ENCODE measurements at regions not wholly inside any gene's neighbourhood (a gene's known extent, or its start where the extent isn't known, plus 50 kb on each side); places are given as distances from the start of the nearest gene placed in this dataset.
"Not testable (repeated sequence)": the region's sequence is repeated elsewhere in the genome, so short reads cannot be mapped to it uniquely, and the experiment has no call there.

GRCh38 chr7:149605696-149606095 lies 108.1 kb upstream of the ZNF746 start:
- peaks cover 14% of the 10 kb centered on the region for H3K36me3 ChIP-seq (ENCODE audit: control insufficient read depth, insufficient read depth, low read length)
- H3K4me1 ChIP-seq (ENCODE audit: control insufficient read depth, insufficient read depth, low read length): no peaks in the 10 kb centered on the region
- no peak overlapping the region for H3K27ac ChIP-seq (ENCODE audit: low read depth, low read length)
- H3K4me3 ChIP-seq (ENCODE audit: low read length): no peak overlapping the region
- H3K27me3 ChIP-seq (ENCODE audit: control insufficient read depth, insufficient read depth, low read length): no peaks in the 10 kb centered on the region
- no peak overlapping the region for H3K9ac ChIP-seq (ENCODE audit: low read length)

GRCh38 chr7:149604521-149604920 lies 106.9 kb upstream of the ZNF746 start:
- Histone ChIP-seq H3K9ac (ENCODE audit: low read length) (no peak overlapping the region), H3K27ac (ENCODE audit: low read depth, low read length) (no peak overlapping the region), H3K36me3 (ENCODE audit: control insufficient read depth, insufficient read depth, low read length) (peaks cover 9% of the 10 kb centered on the region), H3K27me3 (ENCODE audit: control insufficient read depth, insufficient read depth, low read length) (no peaks in the 10 kb centered on the region), H3K4me3 (ENCODE audit: low read length) (no peak overlapping the region), H3K4me1 (ENCODE audit: control insufficient read depth, insufficient read depth, low read length) (no peaks in the 10 kb centered on the region)

GRCh38 chr7:149600669-149601330 lies 103.2 kb upstream of the ZNF746 start:
- H3K36me3 ChIP-seq (ENCODE audit: control insufficient read depth, insufficient read depth, low read length): peaks cover 15% of the 10 kb centered on the region
- not testable (repeated sequence) for H3K4me1 ChIP-seq (ENCODE audit: control insufficient read depth, insufficient read depth, low read length); H3K27ac ChIP-seq (ENCODE audit: low read depth, low read length); H3K27me3 ChIP-seq (ENCODE audit: control insufficient read depth, insufficient read depth, low read length); H3K9ac ChIP-seq (ENCODE audit: low read length); H3K4me3 ChIP-seq (ENCODE audit: low read length)

- Histone ChIP-seq H3K4me3 (ENCODE audit: low read length) (no peak overlapping the region), H3K36me3 (ENCODE audit: control insufficient read depth, insufficient read depth, low read length) (peaks cover 15% of the 10 kb centered on the region)
These were observed 102.1 kb upstream of the ZNF746 start for GRCh38 chr7:149599636-149600206.

GRCh38 chr7:149598721-149599308 lies 101.2 kb upstream of the ZNF746 start:
- no peaks in the 10 kb centered on the region for H3K27me3 ChIP-seq (ENCODE audit: control insufficient read depth, insufficient read depth, low read length)
- H3K4me1 ChIP-seq (ENCODE audit: control insufficient read depth, insufficient read depth, low read length): no peaks in the 10 kb centered on the region
- no peak overlapping the region for H3K27ac ChIP-seq (ENCODE audit: low read depth, low read length)
- no peak overlapping the region for H3K9ac ChIP-seq (ENCODE audit: low read length)
- H3K36me3 ChIP-seq (ENCODE audit: control insufficient read depth, insufficient read depth, low read length): peaks cover 15% of the 10 kb centered on the region
- H3K4me3 ChIP-seq (ENCODE audit: low read length): no peak overlapping the region

More at GRCh38 chr7:149599636-149600206, 102.1 kb upstream of the ZNF746 start:
- H3K4me1 ChIP-seq (ENCODE audit: control insufficient read depth, insufficient read depth, low read length): no peaks in the 10 kb centered on the region
- H3K27me3 ChIP-seq (ENCODE audit: control insufficient read depth, insufficient read depth, low read length): no peaks in the 10 kb centered on the region
- no peak overlapping the region for H3K9ac ChIP-seq (ENCODE audit: low read length)
- no peak overlapping the region for H3K27ac ChIP-seq (ENCODE audit: low read depth, low read length)

GRCh38 chr7:149597789-149598188 lies 100.2 kb upstream of the ZNF746 start:
- H3K9ac ChIP-seq (ENCODE audit: low read length); H3K4me3 ChIP-seq (ENCODE audit: low read length); H3K4me1 ChIP-seq (ENCODE audit: control insufficient read depth, insufficient read depth, low read length); H3K27ac ChIP-seq (ENCODE audit: low read depth, low read length); H3K27me3 ChIP-seq (ENCODE audit: control insufficient read depth, insufficient read depth, low read length): not testable (repeated sequence)
- peaks cover 14% of the 10 kb centered on the region for H3K36me3 ChIP-seq (ENCODE audit: control insufficient read depth, insufficient read depth, low read length)

- Histone ChIP-seq H3K4me3 (ENCODE audit: low read length) (no peak overlapping the region), H3K36me3 (ENCODE audit: control insufficient read depth, insufficient read depth, low read length) (peaks cover 6% of the 10 kb centered on the region)
These were observed 97.9 kb upstream of the ZNF746 start for GRCh38 chr7:149595541-149595940.

GRCh38 chr7:149595078-149595477 lies 97.5 kb upstream of the ZNF746 start:
- Histone ChIP-seq H3K36me3 (ENCODE audit: control insufficient read depth, insufficient read depth, low read length) (peaks cover 6% of the 10 kb centered on the region), H3K27me3 (ENCODE audit: control insufficient read depth, insufficient read depth, low read length) (no peaks in the 10 kb centered on the region), H3K27ac (ENCODE audit: low read depth, low read length) (no peak overlapping the region), H3K9ac (ENCODE audit: low read length) (no peak overlapping the region), H3K4me3 (ENCODE audit: low read length) (no peak overlapping the region), H3K4me1 (ENCODE audit: control insufficient read depth, insufficient read depth, low read length) (no peaks in the 10 kb centered on the region)

More at GRCh38 chr7:149595541-149595940, 97.9 kb upstream of the ZNF746 start:
- Histone ChIP-seq H3K9ac (ENCODE audit: low read length) (no peak overlapping the region), H3K27me3 (ENCODE audit: control insufficient read depth, insufficient read depth, low read length) (no peaks in the 10 kb centered on the region), H3K4me1 (ENCODE audit: control insufficient read depth, insufficient read depth, low read length) (no peaks in the 10 kb centered on the region), H3K27ac (ENCODE audit: low read depth, low read length) (no peak overlapping the region)

- Histone ChIP-seq H3K27me3 (ENCODE audit: control insufficient read depth, insufficient read depth, low read length) (no peaks in the 10 kb centered on the region), H3K36me3 (ENCODE audit: control insufficient read depth, insufficient read depth, low read length) (peaks cover 21% of the 10 kb centered on the region)
These were observed 91.3 kb upstream of the ZNF746 start for GRCh38 chr7:149588930-149589329.

GRCh38 chr7:149586646-149587645 lies 89.3 kb upstream of the ZNF746 start:
- H3K36me3 ChIP-seq (ENCODE audit: control insufficient read depth, insufficient read depth, low read length): peaks cover 27% of the 10 kb centered on the region
- H3K27ac ChIP-seq (ENCODE audit: low read depth, low read length): no peak overlapping the region
- H3K4me3 ChIP-seq (ENCODE audit: low read length): no peak overlapping the region

More at GRCh38 chr7:149588930-149589329, 91.3 kb upstream of the ZNF746 start:
- no peaks in the 10 kb centered on the region for H3K4me1 ChIP-seq (ENCODE audit: control insufficient read depth, insufficient read depth, low read length)
- no peak overlapping the region for H3K27ac ChIP-seq (ENCODE audit: low read depth, low read length)
- H3K9ac ChIP-seq (ENCODE audit: low read length): no peak overlapping the region
- no peak overlapping the region for H3K4me3 ChIP-seq (ENCODE audit: low read length)

GRCh38 chr7:149584530-149584929 lies 86.9 kb upstream of the ZNF746 start:
- Histone ChIP-seq H3K27ac (ENCODE audit: low read depth, low read length) (no peak overlapping the region), H3K4me3 (ENCODE audit: low read length) (no peak overlapping the region), H3K27me3 (ENCODE audit: control insufficient read depth, insufficient read depth, low read length) (no peaks in the 10 kb centered on the region), H3K36me3 (ENCODE audit: control insufficient read depth, insufficient read depth, low read length) (peaks cover 27% of the 10 kb centered on the region), H3K9ac (ENCODE audit: low read length) (no peak overlapping the region), H3K4me1 (ENCODE audit: control insufficient read depth, insufficient read depth, low read length) (no peaks in the 10 kb centered on the region)

More at GRCh38 chr7:149586646-149587645, 89.3 kb upstream of the ZNF746 start:
- no peaks in the 10 kb centered on the region for H3K4me1 ChIP-seq (ENCODE audit: control insufficient read depth, insufficient read depth, low read length)
- H3K27me3 ChIP-seq (ENCODE audit: control insufficient read depth, insufficient read depth, low read length): no peaks in the 10 kb centered on the region
- H3K9ac ChIP-seq (ENCODE audit: low read length): no peak overlapping the region

- H3K36me3 ChIP-seq (ENCODE audit: control insufficient read depth, insufficient read depth, low read length): peaks cover 24% of the 10 kb centered on the region
- H3K9ac ChIP-seq (ENCODE audit: low read length): no peak overlapping the region
These were observed 86.4 kb upstream of the ZNF746 start for GRCh38 chr7:149584009-149584408.

More at GRCh38 chr7:149584009-149584408, 86.4 kb upstream of the ZNF746 start:
- Histone ChIP-seq H3K27ac (ENCODE audit: low read depth, low read length) (no peak overlapping the region), H3K4me1 (ENCODE audit: control insufficient read depth, insufficient read depth, low read length) (no peaks in the 10 kb centered on the region), H3K27me3 (ENCODE audit: control insufficient read depth, insufficient read depth, low read length) (no peaks in the 10 kb centered on the region), H3K4me3 (ENCODE audit: low read length) (no peak overlapping the region)

All from rectal smooth muscle tissue (tissue), 1 donor.